NCI-H1694 (cell line): ENCODE measurements at regions not wholly inside any gene's neighbourhood (a gene's known extent, or its start where the extent isn't known, plus 50 kb on each side); places are given as distances from the start of the nearest gene placed in this dataset.
"Not testable (repeated sequence)": the region's sequence is repeated elsewhere in the genome, so short reads cannot be mapped to it uniquely, and the experiment has no call there.

ENCODE experiments used
- DNase-seq: peaks from one replicate; lab custom pipeline; 2025; lab: John Stamatoyannopoulos, UW

GRCh38 chr4:138659812-138660316, 355.7 kb upstream of the NOCT start:
- DNase-seq: no peak

GRCh38 chr4:138659037-138659811, 356.4 kb upstream of the NOCT start:
- DNase-seq: no peak

GRCh38 chr4:138658518-138658917, 357.1 kb upstream of the NOCT start:
- DNase-seq: no peak

- no peak for DNase-seq
Observed at GRCh38 chr4:138656990-138657389, 358.6 kb upstream of the NOCT start.

- no peak for DNase-seq
Observed at GRCh38 chr4:138655985-138656384, 359.6 kb upstream of the NOCT start.

GRCh38 chr4:138655286-138655685, 360.3 kb upstream of the NOCT start:
- DNase-seq: no peak

GRCh38 chr4:138650929-138651448, 364.6 kb upstream of the NOCT start:
- DNase-seq: no peak

GRCh38 chr4:138650495-138650894, 365.1 kb upstream of the NOCT start:
- DNase-seq: no peak

GRCh38 chr4:138647433-138647832, 368.1 kb upstream of the NOCT start:
- DNase-seq: no peak

GRCh38 chr4:138646383-138646782, 369.2 kb upstream of the NOCT start:
- DNase-seq: no peak

- no peak for DNase-seq
Observed at GRCh38 chr4:138645289-138645688, 370.3 kb upstream of the NOCT start.

- no peak for DNase-seq
Observed at GRCh38 chr4:138644322-138644721, 371.3 kb upstream of the NOCT start.

GRCh38 chr4:138643827-138644226, 371.8 kb upstream of the NOCT start:
- no peak for DNase-seq

GRCh38 chr4:138639018-138639741, 376.4 kb upstream of the NOCT start:
- DNase-seq: no peak

GRCh38 chr4:138636781-138637180, 378.8 kb upstream of the NOCT start:
- no peak for DNase-seq

- DNase-seq: no peak
Observed at GRCh38 chr4:138634915-138635314, 380.7 kb upstream of the NOCT start.

GRCh38 chr4:138633580-138633904, 382.0 kb upstream of the NOCT start:
- DNase-seq: no peak

GRCh38 chr4:138632856-138633579, 382.6 kb upstream of the NOCT start:
- no peak for DNase-seq

GRCh38 chr4:138630666-138631065, 384.9 kb upstream of the NOCT start:
- no peak for DNase-seq

GRCh38 chr4:138629669-138630068, 385.9 kb upstream of the NOCT start:
- DNase-seq: no peak

- DNase-seq: no peak
Observed at GRCh38 chr4:138627096-138627495, 384.9 kb upstream of the SLC7A11 start.

- DNase-seq: not testable (repeated sequence)
Observed at GRCh38 chr4:138622362-138622761, 380.2 kb upstream of the SLC7A11 start.

GRCh38 chr4:138616775-138617174, 374.6 kb upstream of the SLC7A11 start:
- DNase-seq: no peak
